PC-3 (cell line): ENCODE measurements at regions not wholly inside any gene's neighbourhood (a gene's known extent, or its start where the extent isn't known, plus 50 kb on each side); places are given as distances from the start of the nearest gene placed in this dataset.

Source experiments
- CTCF ChIP-seq: fragments of 300-600 bp; sonication (generic); conservative IDR thresholded peaks from 2 replicates; pipeline ENCODE4 v1.5.1; 2017; ENCODE audit warnings: antibody characterized with exemption, low read depth, mild to moderate bottlenecking, low read length
- EZH2 ChIP-seq: fragments of 300-600 bp; sonication (generic); IDR thresholded peaks from one replicate; pipeline ENCODE4 v1.6.1; 2017; ENCODE audit warnings: antibody characterized with exemption, mild to moderate bottlenecking, low read length; ENCODE audit not compliant: unreplicated experiment

GRCh38 chr3:75180235-75180944 lies 483.7 kb upstream of the FRG2C start:
- TF ChIP-seq CTCF (no peak), EZH2 (no peak)
